H1 (cell line): ENCODE measurements at regions not wholly inside any gene's neighbourhood (a gene's known extent, or its start where the extent isn't known, plus 50 kb on each side); places are given as distances from the start of the nearest gene placed in this dataset.

Source experiments
- CTCF ChIA-PET: fragments of 300-600 bp; sonication (Branson Sonifier 250); formaldehyde crosslinking; loops from one replicate; lab custom pipeline; 2021; ENCODE audit not compliant: partially characterized antibody; lab: Charles Lee
- POLR2A ChIA-PET: fragments of 300-600 bp; sonication (Branson Sonifier 250); formaldehyde crosslinking; loops from one replicate; lab custom pipeline; 2021; ENCODE audit warnings: inconsistent platforms; ENCODE audit not compliant: partially characterized antibody; lab: Charles Lee
- DNase-seq, 2 experiments: peaks; one replicate each; pipeline versions ENCODE4 v3.0.0 to v3.0.0-alpha.2; 2010 to 2022; ENCODE audit warnings: low spot score in 2 of 2, low read depth in 1 of 2, mixed read lengths in 1 of 2
- FAIRE-seq: peaks from 2 replicates; lab custom pipeline; 2011; peaks lifted over from hg19 to GRCh38; lab: Jason Lieb, UNC
- H2AFZ ChIP-seq: 2 replicates; pipeline ENCODE4 v1.8.1; 2012; ENCODE audit warnings: low read length, inconsistent platforms
- H2AK5ac ChIP-seq: 2 replicates; pipeline ENCODE4 v1.6.1; 2013; ENCODE audit warnings: low read depth, low read length
- H2BK120ac ChIP-seq: replicated peaks from 2 replicates; pipeline ENCODE3; 2013; ENCODE audit warnings: low read depth, low read length, inconsistent platforms
- H2BK12ac ChIP-seq: 2 replicates; pipeline ENCODE4 v1.6.1; 2013; ENCODE audit warnings: low read depth, low read length
- H2BK15ac ChIP-seq: 2 replicates; pipeline ENCODE4 v1.6.1; 2013; ENCODE audit warnings: low read length
- H2BK20ac ChIP-seq: 2 replicates; pipeline ENCODE4 v1.6.1; 2013; ENCODE audit warnings: low read length
- H2BK5ac ChIP-seq: 2 replicates; pipeline ENCODE4 v1.6.1; 2013; ENCODE audit warnings: low read depth, low read length
- H3K14ac ChIP-seq: 2 replicates; pipeline ENCODE4 v1.6.1; 2013; ENCODE audit warnings: inconsistent platforms; ENCODE audit not compliant: insufficient read length
- H3K18ac ChIP-seq: 2 replicates; pipeline ENCODE4 v1.6.1; 2013; ENCODE audit warnings: low read length; ENCODE audit errors: extremely low read depth
- H3K23ac ChIP-seq: 2 replicates; pipeline ENCODE4 v1.6.1; 2013; ENCODE audit warnings: inconsistent platforms; ENCODE audit not compliant: insufficient read length
- H3K23me2 ChIP-seq: 2 replicates; pipeline ENCODE4 v1.6.1; 2013; ENCODE audit warnings: low read depth, low read length
- H3K27ac ChIP-seq: 2 replicates; pipeline ENCODE4 v1.6.1; 2011; ENCODE audit warnings: low read depth, low read length, inconsistent platforms
- H3K27me3 ChIP-seq, 4 experiments: replicated peaks in 1 of 4; 1 replicate in 1 of 4; 2 replicates in 3 of 4; pipeline versions ENCODE4 v1.6.1 to v1.8.1; 2011 to 2013; ENCODE audit warnings: low read length in 3 of 4, mild to moderate bottlenecking in 3 of 4, inconsistent platforms in 2 of 4, mixed read lengths in 2 of 4, moderate library complexity in 1 of 4; ENCODE audit not compliant: control insufficient read depth in 3 of 4, insufficient read depth in 3 of 4; ENCODE audit errors: extremely low read depth in 1 of 4
- H3K36me3 ChIP-seq, 4 experiments: 2 replicates each; pipeline versions ENCODE4 v1.6.1 to v1.8.1; 2011 to 2013; ENCODE audit warnings: mild to moderate bottlenecking in 4 of 4, low read length in 3 of 4, moderate library complexity in 2 of 4, control low read depth in 1 of 4, inconsistent platforms in 1 of 4; ENCODE audit not compliant: insufficient read depth in 4 of 4, control insufficient read depth in 2 of 4
- H3K4ac ChIP-seq: replicated peaks from 2 replicates; pipeline ENCODE3; 2013; ENCODE audit warnings: low read length, low read depth, mixed read lengths, inconsistent platforms; ENCODE audit not compliant: insufficient read length
- H3K4me1 ChIP-seq, 4 experiments: replicated peaks in 1 of 4; 1 replicate in 1 of 4; 2 replicates in 3 of 4; pipeline versions ENCODE4 v1.6.1 to v1.8.1; 2011 to 2013; ENCODE audit warnings: low read length in 3 of 4, inconsistent platforms in 2 of 4, mixed read lengths in 1 of 4; ENCODE audit not compliant: insufficient read depth in 4 of 4, control insufficient read depth in 3 of 4
- H3K4me2 ChIP-seq, 2 experiments: 2 replicates each; pipeline versions ENCODE4 v1.6.1 to v1.8.1; 2011 to 2013; ENCODE audit warnings: low read depth in 2 of 2, low read length in 2 of 2, control low read depth in 1 of 2, inconsistent platforms in 1 of 2, mild to moderate bottlenecking in 1 of 2; ENCODE audit not compliant: insufficient read depth in 1 of 2
- H3K4me3 ChIP-seq, 4 experiments: fragments of 200-600, 300-600 bp in 1 of 4; sonication (generic), shearing (Covaris generic), sonication (Bioruptor Twin) in 1 of 4; 2 replicates each; pipeline versions ENCODE4 v1.5.1 to v1.8.1; 2011 to 2016; ENCODE audit warnings: low read length in 4 of 4, low read depth in 3 of 4, control low read depth in 2 of 4, inconsistent platforms in 2 of 4, mild to moderate bottlenecking in 2 of 4, mixed read lengths in 1 of 4, moderate library complexity in 1 of 4; ENCODE audit not compliant: insufficient read depth in 2 of 4; ENCODE audit errors: extremely low read depth in 1 of 4
- H3K56ac ChIP-seq: replicated peaks from 2 replicates; pipeline ENCODE3; 2013; ENCODE audit warnings: low read depth, mild to moderate bottlenecking, mixed read lengths, low read length, inconsistent platforms; ENCODE audit not compliant: insufficient read length
- H3K79me1 ChIP-seq: 2 replicates; pipeline ENCODE4 v1.6.1; 2013; ENCODE audit warnings: low read depth, low read length, control low read depth
- H3K79me2 ChIP-seq, 2 experiments: 2 replicates each; pipeline versions ENCODE4 v1.6.1 to v1.8.1; 2012 to 2013; ENCODE audit warnings: low read length in 2 of 2, mild to moderate bottlenecking in 2 of 2, inconsistent platforms in 1 of 2; ENCODE audit not compliant: insufficient read depth in 2 of 2, control insufficient read depth in 1 of 2
- H3K9ac ChIP-seq, 4 experiments: replicated peaks in 1 of 4; 1 replicate in 1 of 4; 2 replicates in 3 of 4; pipeline versions ENCODE4 v1.6.1 to v1.8.1; 2011 to 2013; ENCODE audit warnings: low read depth in 3 of 4, low read length in 3 of 4, control low read depth in 2 of 4, mild to moderate bottlenecking in 2 of 4, moderate library complexity in 2 of 4, inconsistent platforms in 1 of 4; ENCODE audit errors: extremely low read depth in 1 of 4
- H3K9me3 ChIP-seq, 2 experiments: 2 replicates each; pipeline versions ENCODE4 v1.6.1 to v1.8.1; 2012 to 2013; ENCODE audit warnings: mild to moderate bottlenecking in 2 of 2, moderate library complexity in 2 of 2, control low read depth in 1 of 2, inconsistent platforms in 1 of 2, low read depth in 1 of 2, low read length in 1 of 2, mixed read lengths in 1 of 2; ENCODE audit not compliant: insufficient read depth in 2 of 2
- H4K20me1 ChIP-seq, 2 experiments: replicated peaks in 1 of 2; 2 replicates each; pipeline versions ENCODE3 to v1.8.1; 2011 to 2013; ENCODE audit warnings: inconsistent platforms in 2 of 2, low read length in 2 of 2, mild to moderate bottlenecking in 1 of 2; ENCODE audit not compliant: insufficient read depth in 2 of 2, control insufficient read depth in 1 of 2
- H4K5ac ChIP-seq: 2 replicates; pipeline ENCODE4 v1.6.1; 2013; ENCODE audit warnings: low read length, low read depth, mixed read lengths, inconsistent platforms; ENCODE audit not compliant: insufficient read length
- H4K8ac ChIP-seq: 2 replicates; pipeline ENCODE4 v1.8.0; 2013; ENCODE audit warnings: mild to moderate bottlenecking, moderate library complexity, low read length, inconsistent platforms; ENCODE audit not compliant: insufficient read depth; ENCODE audit errors: extremely low read depth
- H4K91ac ChIP-seq: replicated peaks from 2 replicates; pipeline ENCODE3; 2013; ENCODE audit warnings: low read length, mixed read lengths, inconsistent platforms; ENCODE audit not compliant: insufficient read length
- BCL11A ChIP-seq, 2 experiments: IDR thresholded peaks; one replicate each; pipeline ENCODE4 v1.6.1; 2011; ENCODE audit warnings: low read depth in 2 of 2, low read length in 2 of 2, mild to moderate bottlenecking in 2 of 2
- CHD1 ChIP-seq: IDR thresholded peaks from 2 replicates; pipeline ENCODE4 v1.6.1; 2012; ENCODE audit warnings: low read depth, low read length, improper control_type of control experiment
- EZH2 ChIP-seq: fragments of 200-600 bp; sonication (generic); IDR thresholded peaks from 2 replicates; pipeline ENCODE4 v1.7.1; 2012; ENCODE audit warnings: low read depth, mild to moderate bottlenecking, moderate library complexity, low read length, inconsistent platforms; ENCODE audit not compliant: severe bottlenecking
- HDAC6 ChIP-seq: IDR thresholded peaks from one replicate; pipeline ENCODE4 v1.7.1; 2012; ENCODE audit warnings: low read depth, mild to moderate bottlenecking, inconsistent platforms, low read length, moderate library complexity
- JUND ChIP-seq: IDR thresholded peaks from 2 replicates; pipeline ENCODE4 v1.6.1; 2011; ENCODE audit warnings: mild to moderate bottlenecking, improper control_type of control experiment, low read length
- KDM5A ChIP-seq: fragments of 200-600 bp; IDR thresholded peaks from 2 replicates; pipeline ENCODE4 v1.7.1; 2012; ENCODE audit warnings: mild to moderate bottlenecking, low read length, inconsistent platforms, mixed read lengths
- MAFK ChIP-seq: IDR thresholded peaks from 2 replicates; pipeline ENCODE4 v1.6.1; 2012; ENCODE audit warnings: low read depth, mild to moderate bottlenecking, improper control_type of control experiment, low read length
- POLR2A ChIP-seq, 2 experiments: IDR thresholded peaks; 1 replicate in 1 of 2; 2 replicates in 1 of 2; pipeline ENCODE4 v1.6.1; 2011; ENCODE audit warnings: low read depth in 2 of 2, low read length in 2 of 2, mild to moderate bottlenecking in 2 of 2; ENCODE audit errors: control extremely low read depth in 1 of 2
- POLR2AphosphoS5 ChIP-seq: IDR thresholded peaks from 2 replicates; pipeline ENCODE4 v1.6.1; 2011; ENCODE audit warnings: low read depth, low read length
- POU5F1 ChIP-seq: IDR thresholded peaks from 2 replicates; pipeline ENCODE4 v1.6.1; 2011; ENCODE audit warnings: low read depth, mild to moderate bottlenecking, low read length, moderate library complexity
- SIN3A ChIP-seq, 2 experiments: IDR thresholded peaks in 1 of 2; conservative IDR thresholded peaks in 1 of 2; 2 replicates each; pipeline ENCODE4 v1.6.1; 2011 to 2012; ENCODE audit warnings: low read length in 2 of 2, improper control_type of control experiment in 1 of 2, low read depth in 1 of 2, mild to moderate bottlenecking in 1 of 2
- SIRT6 ChIP-seq: IDR thresholded peaks from one replicate; pipeline ENCODE4 v1.7.1; 2012; ENCODE audit warnings: low read length, inconsistent platforms
- TCF12 ChIP-seq: IDR thresholded peaks from 2 replicates; pipeline ENCODE4 v1.6.1; 2011; ENCODE audit warnings: low read depth, mild to moderate bottlenecking, low read length
- TEAD4 ChIP-seq: IDR thresholded peaks from 2 replicates; pipeline ENCODE4 v1.6.1; 2012; ENCODE audit warnings: low read depth, low read length, inconsistent platforms, mixed read lengths
- ZNF274 ChIP-seq: IDR thresholded peaks from 2 replicates; pipeline ENCODE4 v1.7.0; 2012; ENCODE audit warnings: low read length, borderline replicate concordance; ENCODE audit errors: extremely low read depth
- WGBS, 2 experiments: shearing (Covaris generic) in 1 of 2; methylation state at CpG; one replicate each; pipeline versions ENCODE4 v1.1.6 to v1.1.7; 2013 to 2015; ENCODE audit warnings: low lambda C conversion rate in 2 of 2, mixed read lengths in 2 of 2, inconsistent platforms in 1 of 2, low coverage in 1 of 2, missing lambda C conversion rate in 1 of 2; ENCODE audit not compliant: insufficient replicate concordance in 2 of 2, insufficient coverage in 1 of 2, insufficient read length in 1 of 2; ENCODE audit errors: extremely low coverage in 1 of 2, missing lambda C conversion rate in 1 of 2; 5-methylcytosine and 5-hydroxymethylcytosine counted together

- no peak overlapping the region for H4K8ac ChIP-seq
- H3K18ac ChIP-seq, result no peak overlapping the region
- no peak overlapping the region for H3K27ac ChIP-seq
- H3K23ac ChIP-seq, result no peak overlapping the region
- no peaks in the 10 kb centered on the region for H3K79me2 ChIP-seq
- no peak overlapping the region for H3K4me3 ChIP-seq
- H3K23me2 ChIP-seq, result no peaks in the 10 kb centered on the region
- no peak overlapping the region for H3K56ac ChIP-seq
- DNase-seq (no peak), FAIRE-seq (no peak)
- no peak overlapping the region for H2BK15ac ChIP-seq
- H3K27me3 ChIP-seq, result no peaks in the 10 kb centered on the region
- no peak overlapping the region for H4K5ac ChIP-seq
- H3K4ac ChIP-seq, result no peak overlapping the region
- no peak overlapping the region for H3K4me2 ChIP-seq
- H2AFZ ChIP-seq, result no peak overlapping the region
- peaks cover 0 to 3% (median 0%) of the 10 kb centered on the region in 4 experiments; a peak in 1 of 7 replicates for H3K4me1 ChIP-seq
- no peak overlapping the region for H3K14ac ChIP-seq
- no peak overlapping the region for H3K9ac ChIP-seq
- no peaks in the 10 kb centered on the region for H4K20me1 ChIP-seq
- H2BK120ac ChIP-seq, result no peak overlapping the region
- H2BK20ac ChIP-seq, result no peak overlapping the region
- no peak overlapping the region for H2BK5ac ChIP-seq
- no peak overlapping the region for H2AK5ac ChIP-seq
- no peaks in the 10 kb centered on the region for H3K36me3 ChIP-seq
- TF ChIP-seq CHD1 (no peak), POLR2AphosphoS5 (no peak), SIRT6 (no peak), SIN3A (conservative IDR thresholded peaks at IDR 0.05 in 1 of 2, IDR thresholded peaks at IDR 0.05 in 1 of 2; ENCODE audit: low read depth in 1 of 2, low read length in 2 of 2) (no peak), TEAD4 (no peak), TCF12 (no peak), BCL11A (IDR thresholded peaks at IDR 0.05; ENCODE audit: low read depth in 2 of 2, low read length in 2 of 2) (no peak), KDM5A (no peak), EZH2 (no peak), JUND (no peak), ZNF274 (no peak), HDAC6 (no peak), POU5F1 (no peak), MAFK (no peak), POLR2A (IDR thresholded peaks at IDR 0.05; ENCODE audit: control extremely low read depth in 1 of 2, low read depth in 2 of 2, low read length in 2 of 2) (no peak)
- no peak overlapping the region for H4K91ac ChIP-seq
- no peaks in the 10 kb centered on the region for H3K9me3 ChIP-seq
- WGBS, 2 experiments, result 93% methylated on average over 2 of the region's 2 CpGs; no CpG with 5 or more reads in 1 of the 2 experiments
- H2BK12ac ChIP-seq, result no peak overlapping the region
- POLR2A ChIA-PET, result no interaction called here
- CTCF ChIA-PET, result interaction anchor here (0.6 to 0.9 kb wide), 2 partner anchors 380 to 862 kb away, joined by 3 to 4 read pairs; no protein-coding TSS in a partner anchor
- H3K79me1 ChIP-seq, result no peaks in the 10 kb centered on the region
Measured at GRCh38 chr5:60492958-60493357, 207.0 kb downstream of the DEPDC1B start.
